GM12875 (cell line): ENCODE measurements at regions not wholly inside any gene's neighbourhood (a gene's known extent, or its start where the extent isn't known, plus 50 kb on each side); places are given as distances from the start of the nearest gene placed in this dataset.
"Not testable (repeated sequence)": the region's sequence is repeated elsewhere in the genome, so short reads cannot be mapped to it uniquely, and the experiment has no call there.

Experiments used
- H3K4me3 ChIP-seq: one replicate; pipeline ENCODE4 v1.5.1; 2011; ENCODE audit warnings: low read depth, low read length, control low read depth
- TF ChIP-seq, protein P1 (sequence below): IDR thresholded peaks from 2 replicates; pipeline ENCODE4 v1.5.1; 2011; ENCODE audit warnings: low read depth, mild to moderate bottlenecking, control low read depth, inconsistent platforms, low read length, moderate library complexity, borderline replicate concordance; ENCODE audit not compliant: insufficient read depth

DNA sequence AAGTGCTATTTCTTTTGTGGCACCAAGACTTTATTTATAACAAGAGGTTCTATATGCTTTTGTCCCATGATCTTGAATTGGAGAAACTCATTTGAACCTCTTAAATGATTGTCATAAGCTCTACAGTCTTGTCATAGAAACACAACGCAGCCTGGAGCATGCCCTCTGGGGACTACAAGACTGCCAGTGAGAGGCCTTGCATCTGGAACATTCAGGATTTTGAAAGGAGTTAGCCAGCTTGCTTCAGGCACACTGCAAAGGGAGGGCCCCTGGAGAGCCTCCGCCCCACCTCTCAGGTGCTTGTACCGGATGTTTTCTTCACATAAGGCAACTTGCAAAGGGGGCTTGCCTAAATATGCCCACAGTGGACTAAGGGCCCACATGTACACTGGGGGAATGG, 130.5 kb downstream of the LIG4 start:
- no peak overlapping the region for H3K4me3 ChIP-seq
- TF ChIP-seq, protein P1, sequence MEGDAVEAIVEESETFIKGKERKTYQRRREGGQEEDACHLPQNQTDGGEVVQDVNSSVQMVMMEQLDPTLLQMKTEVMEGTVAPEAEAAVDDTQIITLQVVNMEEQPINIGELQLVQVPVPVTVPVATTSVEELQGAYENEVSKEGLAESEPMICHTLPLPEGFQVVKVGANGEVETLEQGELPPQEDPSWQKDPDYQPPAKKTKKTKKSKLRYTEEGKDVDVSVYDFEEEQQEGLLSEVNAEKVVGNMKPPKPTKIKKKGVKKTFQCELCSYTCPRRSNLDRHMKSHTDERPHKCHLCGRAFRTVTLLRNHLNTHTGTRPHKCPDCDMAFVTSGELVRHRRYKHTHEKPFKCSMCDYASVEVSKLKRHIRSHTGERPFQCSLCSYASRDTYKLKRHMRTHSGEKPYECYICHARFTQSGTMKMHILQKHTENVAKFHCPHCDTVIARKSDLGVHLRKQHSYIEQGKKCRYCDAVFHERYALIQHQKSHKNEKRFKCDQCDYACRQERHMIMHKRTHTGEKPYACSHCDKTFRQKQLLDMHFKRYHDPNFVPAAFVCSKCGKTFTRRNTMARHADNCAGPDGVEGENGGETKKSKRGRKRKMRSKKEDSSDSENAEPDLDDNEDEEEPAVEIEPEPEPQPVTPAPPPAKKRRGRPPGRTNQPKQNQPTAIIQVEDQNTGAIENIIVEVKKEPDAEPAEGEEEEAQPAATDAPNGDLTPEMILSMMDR = no peak

- TF ChIP-seq, protein P1 = no peak
- H3K4me3 ChIP-seq = no peak overlapping the region
Observed at GRCh38 chr13:108083056-108083455, 132.3 kb downstream of the LIG4 start.

- H3K4me3 ChIP-seq = no peak overlapping the region
- TF ChIP-seq, protein P1 = no peak
Observed at GRCh38 chr13:108082481-108082880, 132.9 kb downstream of the LIG4 start.

- no peak overlapping the region for H3K4me3 ChIP-seq
- TF ChIP-seq, protein P1 = no peak
Observed at GRCh38 chr13:108077284-108077683, 138.1 kb downstream of the LIG4 start.

DNA sequence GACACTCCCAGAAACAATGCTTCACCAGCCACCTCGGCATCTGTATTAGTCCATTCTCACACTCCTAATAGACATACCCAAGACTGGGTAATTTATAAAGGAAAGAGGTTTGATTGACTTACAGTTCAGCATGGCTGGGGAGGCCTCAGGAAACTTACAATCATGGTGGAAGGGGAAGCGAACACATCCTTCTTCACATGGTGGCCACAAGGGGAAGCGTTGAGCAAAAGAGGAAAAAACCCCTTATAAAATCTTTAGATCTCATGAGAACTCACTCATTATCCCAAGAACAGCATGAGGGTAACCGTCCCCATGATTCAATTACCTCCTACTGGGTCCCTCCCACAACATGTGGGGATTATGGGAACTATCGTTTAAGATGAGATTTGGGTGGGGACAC, 140.9 kb downstream of the LIG4 start:
- not testable (repeated sequence) for H3K4me3 ChIP-seq
- TF ChIP-seq, protein P1 = peak; percentile 11; the same call in 1 of the 2 replicates

- TF ChIP-seq, protein P1 = no peak
Observed at GRCh38 chr13:108070925-108071324, 144.4 kb downstream of the LIG4 start.

GRCh38 chr13:108070491-108070890, 144.8 kb downstream of the LIG4 start:
- TF ChIP-seq, protein P1 = no peak
- no peak overlapping the region for H3K4me3 ChIP-seq

More at GRCh38 chr13:108070925-108071324, 144.4 kb downstream of the LIG4 start:
- H3K4me3 ChIP-seq = no peak overlapping the region
